SK-N-MC (cell line): ENCODE measurements at regions not wholly inside any gene's neighbourhood (a gene's known extent, or its start where the extent isn't known, plus 50 kb on each side); places are given as distances from the start of the nearest gene placed in this dataset.

Experiments
- EZH2 ChIP-seq: fragments of 200-600 bp; sonication (generic); IDR thresholded peaks from one replicate; pipeline ENCODE4 v1.6.1; 2017; ENCODE audit warnings: antibody characterized with exemption
- FOXP2 ChIP-seq: optimal IDR thresholded peaks from 2 replicates; pipeline ENCODE3; 2011; ENCODE audit warnings: mild to moderate bottlenecking, moderate library complexity; ENCODE audit not compliant: insufficient read depth; ENCODE audit errors: extremely low read length, control extremely low read depth

- TF ChIP-seq EZH2 (no peak), FOXP2 (no peak)
Measured at GRCh38 chr12:25395227-25395626, 144.5 kb upstream of the KRAS start.
